Peyer's patch (tissue), 4 donors: ENCODE measurements at regions not wholly inside any gene's neighbourhood (a gene's known extent, or its start where the extent isn't known, plus 50 kb on each side); places are given as distances from the start of the nearest gene placed in this dataset.

ENCODE experiments used
- DNase-seq, 3 donors: peaks; one replicate each; pipeline ENCODE4 v3.0.0-alpha.2; 2017 to 2019
- H3K27ac ChIP-seq, 4 donors: fragments of 200-600 bp; sonication (generic); one replicate each; pipeline ENCODE4 v1.5.1; 2016 to 2019
- H3K27me3 ChIP-seq, 2 donors: fragments of 200-600 bp; sonication (generic); one replicate each; pipeline ENCODE4 v1.5.1; 2019
- H3K36me3 ChIP-seq, 3 donors: fragments of 200-600 bp; sonication (generic); one replicate each; pipeline ENCODE4 v1.5.1; 2016 to 2019
- H3K4me1 ChIP-seq, 4 donors: fragments of 200-600 bp; sonication (generic); one replicate each; pipeline ENCODE4 v1.5.1; 2016 to 2019
- H3K4me3 ChIP-seq, 4 donors: fragments of 200-600 bp; sonication (generic); 1 replicate in 3 of 4; 2 replicates in 1 of 4; pipeline ENCODE4 v1.5.1; 2016 to 2019; ENCODE audit warnings: mild to moderate bottlenecking in 1 of 4
- H3K9me3 ChIP-seq, 4 donors: fragments of 200-600 bp; sonication (generic); one replicate each; pipeline ENCODE4 v1.5.1; 2016 to 2019; ENCODE audit warnings: mild to moderate bottlenecking in 1 of 4
- POLR2A ChIP-seq, 2 donors: fragments of 450-650 bp; IDR thresholded peaks; one replicate each; pipeline ENCODE4 v1.5.1; 2017; ENCODE audit warnings: antibody characterized with exemption in 2 of 2, mild to moderate bottlenecking in 2 of 2, moderate library complexity in 2 of 2
- TF ChIP-seq, protein P1 (sequence below), 6 experiments: fragments of 450-650 bp in 4 of 6; fragments of 200-600 bp in 2 of 6; sonication (generic) in 1 of 6; IDR thresholded peaks; one replicate each; pipeline ENCODE4 v1.5.1; 2017 to 2019; ENCODE audit warnings: antibody characterized with exemption in 6 of 6, mild to moderate bottlenecking in 3 of 6, moderate library complexity in 1 of 6

DNA sequence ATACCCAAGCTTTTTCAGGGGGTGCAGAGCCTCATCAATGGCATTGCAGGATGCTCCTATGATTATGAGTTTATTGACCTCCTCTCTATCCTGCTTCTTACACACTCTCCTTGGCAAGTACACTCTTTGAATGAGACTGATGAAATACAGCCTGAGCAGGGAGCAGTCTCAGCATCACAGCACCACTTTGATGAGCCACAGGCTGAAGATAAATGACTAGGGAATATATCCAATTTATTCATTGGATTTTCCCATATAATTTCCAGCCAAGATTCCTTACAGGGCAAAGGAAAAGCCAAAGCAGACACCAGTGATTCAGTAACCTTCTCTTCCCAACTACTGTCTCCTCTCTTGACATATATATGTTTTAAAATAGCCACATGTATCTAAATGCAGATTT is 79.2 kb downstream of the CASP12 start:
- no peak overlapping the region for H3K4me3 ChIP-seq
- H3K27me3 ChIP-seq: no peaks in the 10 kb centered on the region
- no peaks in the 10 kb centered on the region for H3K36me3 ChIP-seq
- no peak overlapping the region for H3K27ac ChIP-seq
- no peak for DNase-seq
- no peak for TF ChIP-seq POLR2A (IDR thresholded peaks at IDR 0.05)
- TF ChIP-seq, protein P1, sequence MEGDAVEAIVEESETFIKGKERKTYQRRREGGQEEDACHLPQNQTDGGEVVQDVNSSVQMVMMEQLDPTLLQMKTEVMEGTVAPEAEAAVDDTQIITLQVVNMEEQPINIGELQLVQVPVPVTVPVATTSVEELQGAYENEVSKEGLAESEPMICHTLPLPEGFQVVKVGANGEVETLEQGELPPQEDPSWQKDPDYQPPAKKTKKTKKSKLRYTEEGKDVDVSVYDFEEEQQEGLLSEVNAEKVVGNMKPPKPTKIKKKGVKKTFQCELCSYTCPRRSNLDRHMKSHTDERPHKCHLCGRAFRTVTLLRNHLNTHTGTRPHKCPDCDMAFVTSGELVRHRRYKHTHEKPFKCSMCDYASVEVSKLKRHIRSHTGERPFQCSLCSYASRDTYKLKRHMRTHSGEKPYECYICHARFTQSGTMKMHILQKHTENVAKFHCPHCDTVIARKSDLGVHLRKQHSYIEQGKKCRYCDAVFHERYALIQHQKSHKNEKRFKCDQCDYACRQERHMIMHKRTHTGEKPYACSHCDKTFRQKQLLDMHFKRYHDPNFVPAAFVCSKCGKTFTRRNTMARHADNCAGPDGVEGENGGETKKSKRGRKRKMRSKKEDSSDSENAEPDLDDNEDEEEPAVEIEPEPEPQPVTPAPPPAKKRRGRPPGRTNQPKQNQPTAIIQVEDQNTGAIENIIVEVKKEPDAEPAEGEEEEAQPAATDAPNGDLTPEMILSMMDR (IDR thresholded peaks at IDR 0.05): no peak
- no peaks in the 10 kb centered on the region for H3K9me3 ChIP-seq
- H3K4me1 ChIP-seq: no peaks in the 10 kb centered on the region

DNA sequence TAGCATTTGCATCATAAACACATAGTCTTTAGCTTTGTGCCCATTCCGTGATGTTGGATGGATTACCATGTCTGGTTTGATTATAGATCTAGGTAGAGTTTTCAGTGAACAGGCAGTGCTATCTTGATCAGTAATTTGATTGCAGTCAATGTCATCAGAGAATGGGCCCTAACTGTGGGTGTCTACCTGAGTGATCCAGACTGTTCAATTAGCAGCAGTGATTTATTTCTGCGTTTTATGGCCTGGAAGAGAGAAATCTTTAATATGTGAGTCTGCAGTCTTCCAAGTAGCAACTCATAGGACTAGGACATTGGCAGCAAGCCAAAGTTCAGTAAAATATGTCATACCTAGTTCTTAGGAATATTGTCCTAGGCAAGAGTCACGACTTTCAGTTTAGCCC is 80.3 kb downstream of the CASP12 start:
- Histone ChIP-seq H3K27me3 (no peaks in the 10 kb centered on the region), H3K4me3 (no peak overlapping the region), H3K36me3 (no peaks in the 10 kb centered on the region), H3K4me1 (no peaks in the 10 kb centered on the region), H3K27ac (no peak overlapping the region), H3K9me3 (no peaks in the 10 kb centered on the region)
- no peak for DNase-seq
- TF ChIP-seq, protein P1 (IDR thresholded peaks at IDR 0.05): no peak
- TF ChIP-seq POLR2A (IDR thresholded peaks at IDR 0.05): no peak

DNA sequence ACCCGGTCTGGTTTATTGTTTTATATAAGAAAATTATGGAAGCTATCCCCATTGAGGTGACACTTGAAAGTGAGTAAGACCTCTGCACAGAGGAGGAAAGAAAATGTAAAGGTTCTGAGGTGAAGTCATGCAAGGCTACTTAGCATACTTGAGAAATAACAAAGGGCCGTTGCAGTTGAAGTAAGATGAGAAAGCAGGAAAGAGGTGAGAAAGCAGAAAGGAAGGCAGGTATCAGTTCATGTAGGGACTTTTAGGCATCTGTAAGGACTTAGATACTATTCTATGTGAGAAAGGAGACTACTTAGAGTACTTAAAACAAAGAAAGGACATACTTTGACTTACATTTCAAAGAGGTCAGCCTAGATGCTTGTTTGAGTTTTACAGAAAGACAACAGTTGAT is 84.7 kb downstream of the CASP12 start:
- no peaks in the 10 kb centered on the region for H3K9me3 ChIP-seq
- no peaks in the 10 kb centered on the region for H3K36me3 ChIP-seq
- no peaks in the 10 kb centered on the region for H3K4me1 ChIP-seq
- no peak overlapping the region for H3K27ac ChIP-seq
- no peak for DNase-seq
- no peaks in the 10 kb centered on the region for H3K27me3 ChIP-seq
- TF ChIP-seq, protein P1 (IDR thresholded peaks at IDR 0.05): no peak
- no peak for TF ChIP-seq POLR2A (IDR thresholded peaks at IDR 0.05)
- no peak overlapping the region for H3K4me3 ChIP-seq

DNA sequence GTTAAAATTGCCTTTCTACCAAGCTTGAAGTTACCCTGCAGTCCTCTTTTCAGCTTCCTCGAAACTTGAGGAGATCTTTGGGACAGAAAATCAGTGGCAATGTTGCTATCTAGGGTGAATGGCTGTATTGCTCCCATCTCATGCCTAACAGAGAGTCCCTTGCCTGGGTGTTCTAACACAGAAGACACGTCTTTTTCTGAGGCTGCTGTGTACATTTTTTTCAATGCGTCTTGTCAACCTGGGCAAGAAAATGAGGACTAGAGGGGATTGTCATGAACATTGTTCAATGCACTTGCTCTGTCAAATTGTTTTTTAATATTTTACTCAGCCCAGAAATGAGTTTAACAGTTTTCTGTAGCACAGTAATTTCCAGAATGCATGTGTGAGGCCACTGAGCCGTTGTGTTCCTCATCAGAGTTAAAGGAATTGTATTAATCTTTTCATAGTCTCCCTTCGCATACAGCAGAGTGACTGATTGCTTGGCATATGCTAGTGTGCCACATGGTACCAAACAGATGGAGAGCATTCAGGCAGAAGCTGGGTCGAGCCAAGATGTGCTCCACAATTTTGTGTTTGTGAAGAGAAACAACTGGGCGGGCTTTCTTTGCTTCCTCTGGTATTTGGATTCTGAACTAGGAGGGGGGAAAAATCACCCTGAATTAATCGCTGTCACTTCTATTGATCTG is 86.0 kb downstream of the CASP12 start:
- Histone ChIP-seq H3K27ac (no peak overlapping the region), H3K4me3 (no peak overlapping the region), H3K27me3 (no peaks in the 10 kb centered on the region), H3K4me1 (no peaks in the 10 kb centered on the region), H3K36me3 (no peaks in the 10 kb centered on the region), H3K9me3 (no peaks in the 10 kb centered on the region)
- TF ChIP-seq, protein P1 (IDR thresholded peaks at IDR 0.05): no peak
- no peak for TF ChIP-seq POLR2A (IDR thresholded peaks at IDR 0.05)
- no peak for DNase-seq

DNA sequence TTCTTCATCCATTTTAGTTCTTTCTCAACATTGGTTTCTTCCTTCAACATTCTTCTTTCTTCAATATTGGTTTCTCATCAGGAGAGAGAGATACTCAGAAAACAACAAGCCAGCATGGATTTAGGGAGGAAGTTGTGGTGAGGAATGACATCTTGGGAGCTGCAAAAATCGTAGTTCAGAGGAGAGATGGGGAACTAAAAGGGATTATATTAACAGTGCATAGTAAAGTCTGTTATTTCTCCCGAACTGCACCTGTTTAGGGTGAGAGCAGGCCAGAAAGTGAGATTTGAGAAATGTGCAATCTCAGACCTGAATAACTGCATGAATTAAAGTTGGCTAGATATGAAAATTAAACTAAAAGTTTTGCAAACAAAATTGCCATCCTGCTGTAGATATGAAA is 94.5 kb downstream of the CASP12 start:
- H3K27me3 ChIP-seq: no peaks in the 10 kb centered on the region
- H3K27ac ChIP-seq: no peak overlapping the region
- no peaks in the 10 kb centered on the region for H3K36me3 ChIP-seq
- no peak overlapping the region for H3K4me3 ChIP-seq
- H3K9me3 ChIP-seq: no peaks in the 10 kb centered on the region
- no peak for DNase-seq
- no peak for TF ChIP-seq POLR2A (IDR thresholded peaks at IDR 0.05)
- TF ChIP-seq, protein P1 (IDR thresholded peaks at IDR 0.05): no peak
- H3K4me1 ChIP-seq: peaks cover 0 to 4% (median 0%) of the 10 kb centered on the region in 4 donors

DNA sequence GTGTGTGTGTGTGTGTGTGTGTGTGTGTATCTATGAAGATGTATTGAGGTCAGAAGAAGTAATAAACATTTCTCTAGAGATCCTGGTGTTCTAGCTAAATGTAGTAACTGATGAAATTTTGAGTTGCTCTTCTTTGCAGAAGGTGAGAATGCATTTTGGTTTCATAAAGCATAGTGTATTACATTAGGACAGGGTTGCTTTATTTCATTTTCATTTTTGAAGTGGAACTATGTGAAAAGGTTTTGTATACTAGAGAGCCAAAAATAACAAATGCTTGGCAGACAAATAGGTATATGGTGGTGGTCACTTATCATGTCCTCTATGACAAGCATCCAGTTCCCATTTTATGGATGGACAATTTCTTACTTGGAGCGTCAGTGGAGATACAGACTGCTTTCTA is 99.0 kb downstream of the CASP12 start:
- Histone ChIP-seq H3K27me3 (no peaks in the 10 kb centered on the region), H3K27ac (peak overlapping the region in 2 of 4 donors; percentile 25 to 45)
- DNase-seq: no peak

More for the DNA sequence above, 99.0 kb downstream of the CASP12 start:
- Histone ChIP-seq H3K36me3 (no peaks in the 10 kb centered on the region), H3K4me1 (peaks cover 0 to 4% (median 0%) of the 10 kb centered on the region in 4 donors), H3K4me3 (no peak overlapping the region), H3K9me3 (no peaks in the 10 kb centered on the region)
- TF ChIP-seq, protein P1 (IDR thresholded peaks at IDR 0.05): no peak
- TF ChIP-seq POLR2A (IDR thresholded peaks at IDR 0.05): no peak
